ENCODE measurements at regions not wholly inside any gene's neighbourhood (a gene's known extent, or its start where the extent isn't known, plus 50 kb on each side); places are given as distances from the start of the nearest gene placed in this dataset.

GRCh38 chr11:115047631-115048030 is 369.3 kb downstream of the NXPE2 start:
- no peak for DNase-seq

GRCh38 chr11:115049796-115050195 is 371.5 kb downstream of the NXPE2 start:
- DNase-seq: no peak

GRCh38 chr11:115050756-115051155 is 372.4 kb downstream of the NXPE2 start:
- DNase-seq: no peak

- DNase-seq: no peak
Measured at GRCh38 chr11:115051938-115052590, 373.7 kb downstream of the NXPE2 start.

GRCh38 chr11:115052601-115053000 is 374.3 kb downstream of the NXPE2 start:
- DNase-seq: no peak

GRCh38 chr11:115054570-115055538 is 376.5 kb downstream of the NXPE2 start:
- no peak for DNase-seq

GRCh38 chr11:115056514-115056913 is 378.2 kb downstream of the NXPE2 start:
- no peak for DNase-seq

- DNase-seq: no peak
Measured at GRCh38 chr11:115060840-115061239, 382.5 kb downstream of the NXPE2 start.

GRCh38 chr11:115065314-115065713 is 387.0 kb downstream of the NXPE2 start:
- DNase-seq: no peak

- no peak for DNase-seq
Measured at GRCh38 chr11:115065830-115066664, 387.7 kb downstream of the NXPE2 start.

GRCh38 chr11:115067471-115067870 is 389.1 kb downstream of the NXPE2 start:
- no peak for DNase-seq

- DNase-seq: peak; percentile 8
Measured at GRCh38 chr11:115067900-115068530, 389.7 kb downstream of the NXPE2 start.

GRCh38 chr11:115069599-115069998 is 391.3 kb downstream of the NXPE2 start:
- DNase-seq: no peak

- DNase-seq: no peak
Measured at GRCh38 chr11:115075356-115075755, 397.0 kb downstream of the NXPE2 start.

- no peak for DNase-seq
Measured at GRCh38 chr11:115077740-115078139, 399.4 kb downstream of the NXPE2 start.

- DNase-seq: peak; percentile 45
Measured at GRCh38 chr11:115078461-115079438, 400.4 kb downstream of the NXPE2 start.

GRCh38 chr11:115080923-115081680 is 402.8 kb downstream of the NXPE2 start:
- no peak for DNase-seq

- DNase-seq: no peak
Measured at GRCh38 chr11:115081972-115082371, 403.6 kb downstream of the NXPE2 start.

GRCh38 chr11:115083144-115083806 is 404.9 kb downstream of the NXPE2 start:
- peak; percentile 11 for DNase-seq

GRCh38 chr11:115084231-115084630 is 405.9 kb downstream of the NXPE2 start:
- DNase-seq: no peak

Measured in NCI-H1436 (cell line).